HEK293 (cell line): ENCODE measurements at regions not wholly inside any gene's neighbourhood (a gene's known extent, or its start where the extent isn't known, plus 50 kb on each side); places are given as distances from the start of the nearest gene placed in this dataset.

Experiments used
- CTCF ChIA-PET: fragments of 350-600 bp; formaldehyde crosslinking; extraction: SDS; loops from one replicate; lab custom pipeline; 2021; ENCODE audit warnings: antibody characterized with exemption; lab: Yijun Ruan, JAX
- POLR2A ChIA-PET: fragments of 300-600 bp; formaldehyde crosslinking; extraction: SDS; loops from one replicate; lab custom pipeline; 2020; ENCODE audit warnings: antibody characterized with exemption, inconsistent platforms; lab: Yijun Ruan, JAX
- H3K27ac ChIP-seq: fragments of 200-500 bp; sonication (Bioruptor generic); 2 replicates; pipeline ENCODE4 v1.5.1; 2014; ENCODE audit warnings: low read depth, low read length, control low read depth, inconsistent platforms; ENCODE audit errors: extremely low read depth
- H3K36me3 ChIP-seq, 2 experiments: fragments of 200-500 bp in 1 of 2; sonication (Bioruptor generic) in 1 of 2; 1 replicate in 1 of 2; 2 replicates in 1 of 2; pipeline ENCODE4 v1.5.1; 2014 to 2017; ENCODE audit warnings: inconsistent platforms in 2 of 2, low read length in 2 of 2; ENCODE audit not compliant: control insufficient read depth in 2 of 2, insufficient read depth in 1 of 2
- H3K4me1 ChIP-seq: fragments of 200-500 bp; sonication (Bioruptor generic); 2 replicates; pipeline ENCODE4 v1.5.1; 2014; ENCODE audit warnings: mild to moderate bottlenecking, low read length, inconsistent platforms; ENCODE audit not compliant: control insufficient read depth, insufficient read depth
- H3K4me3 ChIP-seq: 2 replicates; pipeline ENCODE4 v1.5.1; 2011; ENCODE audit warnings: low read depth, mild to moderate bottlenecking, control low read depth, low read length, moderate library complexity
- H3K9me3 ChIP-seq: fragments of 200-500 bp; sonication (Bioruptor generic); 2 replicates; pipeline ENCODE4 v1.5.1; 2014; ENCODE audit warnings: low read depth, low read length, inconsistent platforms; ENCODE audit not compliant: control insufficient read depth, insufficient read depth
- BCL11A ChIP-seq: fragments of 450-650 bp; formaldehyde crosslinking; IDR thresholded peaks from 2 replicates; pipeline ENCODE4 v1.5.1; 2016; ENCODE audit warnings: low read depth, missing biosample characterization, missing genetic modification characterization
- KLF16 ChIP-seq: fragments of 450-650 bp; formaldehyde crosslinking; IDR thresholded peaks from 2 replicates; pipeline ENCODE4 v1.5.1; 2017; ENCODE audit warnings: missing biosample characterization, missing genetic modification characterization
- KLF9 ChIP-seq: fragments of 450-650 bp; formaldehyde crosslinking; IDR thresholded peaks from 2 replicates; pipeline ENCODE4 v1.5.1; 2016; ENCODE audit warnings: missing biosample characterization, missing genetic modification characterization, low read depth
- ZBTB1 ChIP-seq: fragments of 450-650 bp; formaldehyde crosslinking; IDR thresholded peaks from 2 replicates; pipeline ENCODE4 v1.5.1; 2016; ENCODE audit warnings: missing biosample characterization, missing genetic modification characterization
- ZNF221 ChIP-seq: fragments of 450-650 bp; formaldehyde crosslinking; IDR thresholded peaks from 2 replicates; pipeline ENCODE4 v1.5.1; 2017; ENCODE audit warnings: missing biosample characterization, missing genetic modification characterization, borderline replicate concordance
- ZNF248 ChIP-seq: fragments of 450-650 bp; formaldehyde crosslinking; IDR thresholded peaks from 2 replicates; pipeline ENCODE4 v1.5.1; 2017; ENCODE audit warnings: missing biosample characterization, missing genetic modification characterization
- ZNF266 ChIP-seq: fragments of 450-650 bp; formaldehyde crosslinking; IDR thresholded peaks from 2 replicates; pipeline ENCODE4 v1.5.1; 2016; ENCODE audit warnings: missing biosample characterization, missing genetic modification characterization, low read depth
- ZNF354C ChIP-seq: fragments of 450-650 bp; formaldehyde crosslinking; IDR thresholded peaks from 2 replicates; pipeline ENCODE4 v1.5.1; 2016; ENCODE audit warnings: missing biosample characterization, missing genetic modification characterization, low read depth, borderline replicate concordance
- ZNF394 ChIP-seq: fragments of 450-650 bp; formaldehyde crosslinking; IDR thresholded peaks from 2 replicates; pipeline ENCODE4 v1.5.1; 2016; ENCODE audit warnings: missing biosample characterization, missing genetic modification characterization, mild to moderate bottlenecking, moderate library complexity, borderline replicate concordance
- ZNF555 ChIP-seq: fragments of 450-650 bp; formaldehyde crosslinking; conservative IDR thresholded peaks from 2 replicates; pipeline ENCODE4 v1.5.1; 2017; ENCODE audit warnings: missing biosample characterization, mild to moderate bottlenecking, missing genetic modification characterization, inconsistent platforms
- ZNF596 ChIP-seq: fragments of 450-650 bp; IDR thresholded peaks from 2 replicates; pipeline ENCODE4 v1.5.0; 2018; ENCODE audit warnings: missing biosample characterization, mild to moderate bottlenecking, missing genetic modification characterization, moderate library complexity
- ZNF629 ChIP-seq: fragments of 450-650 bp; formaldehyde crosslinking; IDR thresholded peaks from 2 replicates; pipeline ENCODE4 v1.5.1; 2017; ENCODE audit warnings: missing biosample characterization, missing genetic modification characterization
- ZNF660 ChIP-seq: fragments of 450-650 bp; IDR thresholded peaks from 2 replicates; pipeline ENCODE4 v1.5.1; 2018; ENCODE audit warnings: missing biosample characterization, mild to moderate bottlenecking, missing genetic modification characterization
- ZNF785 ChIP-seq: fragments of 450-650 bp; formaldehyde crosslinking; IDR thresholded peaks from 2 replicates; pipeline ENCODE4 v1.5.1; 2016; ENCODE audit warnings: missing biosample characterization, missing genetic modification characterization
- ZNF837 ChIP-seq: fragments of 450-650 bp; formaldehyde crosslinking; IDR thresholded peaks from 2 replicates; pipeline ENCODE4 v1.5.1; 2016; ENCODE audit warnings: missing biosample characterization, missing genetic modification characterization
- TF ChIP-seq, protein P1 (sequence below): fragments of 450-650 bp; formaldehyde crosslinking; IDR thresholded peaks from 2 replicates; pipeline ENCODE4 v1.5.1; 2016; ENCODE audit warnings: missing biosample characterization, missing genetic modification characterization
- TF ChIP-seq, protein P2 (sequence below): fragments of 450-650 bp; formaldehyde crosslinking; IDR thresholded peaks from 2 replicates; pipeline ENCODE4 v1.5.1; 2016; ENCODE audit warnings: missing biosample characterization, missing genetic modification characterization
- TF ChIP-seq, protein P3 (sequence below): fragments of 450-650 bp; formaldehyde crosslinking; IDR thresholded peaks from 2 replicates; pipeline ENCODE4 v1.5.1; 2016; ENCODE audit warnings: missing biosample characterization, missing genetic modification characterization
- TF ChIP-seq, protein P4 (sequence below): fragments of 450-650 bp; formaldehyde crosslinking; IDR thresholded peaks from 2 replicates; pipeline ENCODE4 v1.5.1; 2016; ENCODE audit warnings: missing biosample characterization, missing genetic modification characterization

DNA sequence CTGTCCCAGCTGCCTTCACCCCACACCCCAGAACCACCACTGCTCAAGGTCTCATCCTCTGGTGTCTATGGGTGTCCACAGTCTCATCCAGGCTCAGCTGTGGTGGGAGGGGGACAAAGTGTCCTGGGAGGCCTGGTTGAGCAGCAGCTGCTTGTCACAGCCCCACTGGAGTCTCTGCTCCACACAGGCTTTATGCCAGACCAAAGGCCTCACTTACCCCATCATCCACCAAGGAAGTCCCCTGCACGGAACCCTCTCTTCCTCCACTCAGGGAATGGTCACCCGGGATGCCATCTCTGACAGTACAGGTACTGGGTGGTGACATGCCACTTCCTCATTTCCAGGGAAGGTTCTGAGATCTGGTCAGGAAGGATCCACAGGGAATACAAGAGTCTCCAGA lies 925.4 kb upstream of the ZNF722 start:
- TF ChIP-seq ZNF785 (tag by site-specific recombination): no peak
- no peak for TF ChIP-seq BCL11A
- TF ChIP-seq, protein P1, sequence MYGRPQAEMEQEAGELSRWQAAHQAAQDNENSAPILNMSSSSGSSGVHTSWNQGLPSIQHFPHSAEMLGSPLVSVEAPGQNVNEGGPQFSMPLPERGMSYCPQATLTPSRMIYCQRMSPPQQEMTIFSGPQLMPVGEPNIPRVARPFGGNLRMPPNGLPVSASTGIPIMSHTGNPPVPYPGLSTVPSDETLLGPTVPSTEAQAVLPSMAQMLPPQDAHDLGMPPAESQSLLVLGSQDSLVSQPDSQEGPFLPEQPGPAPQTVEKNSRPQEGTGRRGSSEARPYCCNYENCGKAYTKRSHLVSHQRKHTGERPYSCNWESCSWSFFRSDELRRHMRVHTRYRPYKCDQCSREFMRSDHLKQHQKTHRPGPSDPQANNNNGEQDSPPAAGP: no peak
- H3K4me1 ChIP-seq: no peaks in the 10 kb centered on the region
- POLR2A ChIA-PET: no interaction called here
- CTCF ChIA-PET: no interaction called here
- H3K36me3 ChIP-seq: no peaks in the 10 kb centered on the region
- no peak overlapping the region for H3K27ac ChIP-seq
- no peak overlapping the region for H3K4me3 ChIP-seq
- no peaks in the 10 kb centered on the region for H3K9me3 ChIP-seq

DNA sequence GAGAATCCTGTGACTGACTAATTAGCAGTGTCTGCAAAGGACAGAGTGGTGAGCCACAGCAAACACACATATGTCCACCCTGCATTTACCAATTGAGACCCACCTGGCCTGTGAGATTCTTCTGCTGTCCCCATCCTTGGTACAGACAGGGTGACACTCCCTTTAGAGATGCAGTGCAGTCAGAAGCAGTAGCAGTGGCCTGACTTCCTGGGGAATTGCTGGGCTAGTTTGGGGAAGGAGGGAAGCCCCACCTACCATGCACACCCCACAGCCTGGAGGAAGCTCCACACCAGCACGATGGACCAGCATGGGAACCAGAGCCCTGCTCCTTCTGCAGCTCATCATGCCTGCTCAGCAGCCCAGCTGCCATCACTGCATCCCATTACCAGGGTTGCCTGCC lies 924.9 kb upstream of the ZNF722 start:
- ChIA-PET CTCF (no interaction called here), POLR2A (no interaction called here)
- H3K36me3 ChIP-seq: no peaks in the 10 kb centered on the region
- no peaks in the 10 kb centered on the region for H3K4me1 ChIP-seq
- H3K4me3 ChIP-seq: no peak overlapping the region
- H3K27ac ChIP-seq: no peak overlapping the region
- TF ChIP-seq KLF16: no peak
- no peak for TF ChIP-seq ZNF837 (tag by site-specific recombination)
- no peak for TF ChIP-seq ZNF629
- no peak for TF ChIP-seq ZNF266
- TF ChIP-seq ZNF555 (tag by site-specific recombination): no peak
- no peak for TF ChIP-seq ZNF221
- TF ChIP-seq ZNF596 (tag by site-specific recombination): no peak
- TF ChIP-seq ZNF660 (tag by site-specific recombination): no peak
- TF ChIP-seq ZNF394: no peak
- TF ChIP-seq ZNF354C (tag by site-specific recombination): no peak
- no peaks in the 10 kb centered on the region for H3K9me3 ChIP-seq

DNA sequence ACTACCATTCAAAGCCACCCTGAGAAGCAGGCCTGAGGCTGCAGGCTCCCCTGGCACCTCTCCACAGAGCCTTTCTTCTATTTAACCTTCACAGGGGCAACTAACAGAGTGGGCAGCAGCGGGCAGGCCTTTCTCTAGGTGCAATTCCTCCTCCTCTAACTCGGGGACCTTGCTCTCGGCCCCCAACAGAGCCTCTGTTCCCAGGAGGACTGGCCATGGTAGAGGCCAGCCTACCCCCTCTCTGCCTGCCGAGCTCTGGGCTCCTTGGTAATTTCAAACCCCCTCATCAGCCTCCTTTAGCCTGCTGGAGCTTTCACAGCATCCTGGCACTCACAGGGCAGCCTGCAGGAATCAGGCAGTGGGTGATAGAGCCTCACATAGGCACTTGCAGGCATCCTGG lies 920.8 kb upstream of the ZNF722 start:
- Histone ChIP-seq H3K4me1 (no peaks in the 10 kb centered on the region), H3K36me3 (no peaks in the 10 kb centered on the region), H3K4me3 (no peak overlapping the region), H3K27ac (no peak overlapping the region), H3K9me3 (no peaks in the 10 kb centered on the region)
- TF ChIP-seq, protein P2, sequence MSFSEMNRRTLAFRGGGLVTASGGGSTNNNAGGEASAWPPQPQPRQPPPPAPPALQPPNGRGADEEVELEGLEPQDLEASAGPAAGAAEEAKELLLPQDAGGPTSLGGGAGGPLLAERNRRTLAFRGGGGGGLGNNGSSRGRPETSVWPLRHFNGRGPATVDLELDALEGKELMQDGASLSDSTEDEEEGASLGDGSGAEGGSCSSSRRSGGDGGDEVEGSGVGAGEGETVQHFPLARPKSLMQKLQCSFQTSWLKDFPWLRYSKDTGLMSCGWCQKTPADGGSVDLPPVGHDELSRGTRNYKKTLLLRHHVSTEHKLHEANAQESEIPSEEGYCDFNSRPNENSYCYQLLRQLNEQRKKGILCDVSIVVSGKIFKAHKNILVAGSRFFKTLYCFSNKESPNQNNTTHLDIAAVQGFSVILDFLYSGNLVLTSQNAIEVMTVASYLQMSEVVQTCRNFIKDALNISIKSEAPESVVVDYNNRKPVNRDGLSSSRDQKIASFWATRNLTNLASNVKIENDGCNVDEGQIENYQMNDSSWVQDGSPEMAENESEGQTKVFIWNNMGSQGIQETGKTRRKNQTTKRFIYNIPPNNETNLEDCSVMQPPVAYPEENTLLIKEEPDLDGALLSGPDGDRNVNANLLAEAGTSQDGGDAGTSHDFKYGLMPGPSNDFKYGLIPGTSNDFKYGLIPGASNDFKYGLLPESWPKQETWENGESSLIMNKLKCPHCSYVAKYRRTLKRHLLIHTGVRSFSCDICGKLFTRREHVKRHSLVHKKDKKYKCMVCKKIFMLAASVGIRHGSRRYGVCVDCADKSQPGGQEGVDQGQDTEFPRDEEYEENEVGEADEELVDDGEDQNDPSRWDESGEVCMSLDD (tag by site-specific recombination): no peak
- TF ChIP-seq, protein P3, sequence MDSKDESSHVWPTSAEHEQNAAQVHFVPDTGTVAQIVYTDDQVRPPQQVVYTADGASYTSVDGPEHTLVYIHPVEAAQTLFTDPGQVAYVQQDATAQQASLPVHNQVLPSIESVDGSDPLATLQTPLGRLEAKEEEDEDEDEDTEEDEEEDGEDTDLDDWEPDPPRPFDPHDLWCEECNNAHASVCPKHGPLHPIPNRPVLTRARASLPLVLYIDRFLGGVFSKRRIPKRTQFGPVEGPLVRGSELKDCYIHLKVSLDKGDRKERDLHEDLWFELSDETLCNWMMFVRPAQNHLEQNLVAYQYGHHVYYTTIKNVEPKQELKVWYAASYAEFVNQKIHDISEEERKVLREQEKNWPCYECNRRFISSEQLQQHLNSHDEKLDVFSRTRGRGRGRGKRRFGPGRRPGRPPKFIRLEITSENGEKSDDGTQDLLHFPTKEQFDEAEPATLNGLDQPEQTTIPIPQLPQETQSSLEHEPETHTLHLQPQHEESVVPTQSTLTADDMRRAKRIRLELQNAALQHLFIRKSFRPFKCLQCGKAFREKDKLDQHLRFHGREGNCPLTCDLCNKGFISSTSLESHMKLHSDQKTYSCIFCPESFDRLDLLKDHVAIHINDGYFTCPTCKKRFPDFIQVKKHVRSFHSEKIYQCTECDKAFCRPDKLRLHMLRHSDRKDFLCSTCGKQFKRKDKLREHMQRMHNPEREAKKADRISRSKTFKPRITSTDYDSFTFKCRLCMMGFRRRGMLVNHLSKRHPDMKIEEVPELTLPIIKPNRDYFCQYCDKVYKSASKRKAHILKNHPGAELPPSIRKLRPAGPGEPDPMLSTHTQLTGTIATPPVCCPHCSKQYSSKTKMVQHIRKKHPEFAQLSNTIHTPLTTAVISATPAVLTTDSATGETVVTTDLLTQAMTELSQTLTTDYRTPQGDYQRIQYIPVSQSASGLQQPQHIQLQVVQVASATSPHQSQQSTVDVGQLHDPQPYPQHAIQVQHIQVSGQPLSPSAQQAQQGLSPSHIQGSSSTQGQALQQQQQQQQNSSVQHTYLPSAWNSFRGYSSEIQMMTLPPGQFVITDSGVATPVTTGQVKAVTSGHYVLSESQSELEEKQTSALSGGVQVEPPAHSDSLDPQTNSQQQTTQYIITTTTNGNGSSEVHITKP (tag by site-specific recombination): no peak
- no peak for TF ChIP-seq ZNF248 (tag by site-specific recombination)
- TF ChIP-seq ZBTB1: no peak
- no peak for TF ChIP-seq KLF9 (tag by site-specific recombination)
- TF ChIP-seq, protein P4, sequence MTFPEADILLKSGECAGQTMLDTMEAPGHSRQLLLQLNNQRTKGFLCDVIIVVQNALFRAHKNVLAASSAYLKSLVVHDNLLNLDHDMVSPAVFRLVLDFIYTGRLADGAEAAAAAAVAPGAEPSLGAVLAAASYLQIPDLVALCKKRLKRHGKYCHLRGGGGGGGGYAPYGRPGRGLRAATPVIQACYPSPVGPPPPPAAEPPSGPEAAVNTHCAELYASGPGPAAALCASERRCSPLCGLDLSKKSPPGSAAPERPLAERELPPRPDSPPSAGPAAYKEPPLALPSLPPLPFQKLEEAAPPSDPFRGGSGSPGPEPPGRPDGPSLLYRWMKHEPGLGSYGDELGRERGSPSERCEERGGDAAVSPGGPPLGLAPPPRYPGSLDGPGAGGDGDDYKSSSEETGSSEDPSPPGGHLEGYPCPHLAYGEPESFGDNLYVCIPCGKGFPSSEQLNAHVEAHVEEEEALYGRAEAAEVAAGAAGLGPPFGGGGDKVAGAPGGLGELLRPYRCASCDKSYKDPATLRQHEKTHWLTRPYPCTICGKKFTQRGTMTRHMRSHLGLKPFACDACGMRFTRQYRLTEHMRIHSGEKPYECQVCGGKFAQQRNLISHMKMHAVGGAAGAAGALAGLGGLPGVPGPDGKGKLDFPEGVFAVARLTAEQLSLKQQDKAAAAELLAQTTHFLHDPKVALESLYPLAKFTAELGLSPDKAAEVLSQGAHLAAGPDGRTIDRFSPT (tag by site-specific recombination): no peak
- CTCF ChIA-PET: no interaction called here
- POLR2A ChIA-PET: no interaction called here
